Epithelial cell of esophagus (primary cell): ENCODE measurements at regions not wholly inside any gene's neighbourhood (a gene's known extent, or its start where the extent isn't known, plus 50 kb on each side); places are given as distances from the start of the nearest gene placed in this dataset.
A peak's percentile ranks its signal among the peaks of the same experiment; 100 is the strongest.
"Not testable (repeated sequence)": the region's sequence is repeated elsewhere in the genome, so short reads cannot be mapped to it uniquely, and the experiment has no call there.

ENCODE experiments used
- DNase-seq: peaks from one replicate; pipeline ENCODE4 v3.0.0; 2010; ENCODE audit warnings: low read depth
- H3K4me3 ChIP-seq: 2 replicates; pipeline ENCODE4 v1.5.1; 2011; ENCODE audit warnings: mild to moderate bottlenecking, low read length, control low read depth
- TF ChIP-seq, protein P1 (sequence below): IDR thresholded peaks from 2 replicates; pipeline ENCODE4 v1.5.1; 2011; ENCODE audit warnings: low read depth, mild to moderate bottlenecking, low read length, control low read depth, inconsistent platforms; ENCODE audit not compliant: insufficient read depth; ENCODE audit errors: missing control alignments

DNA sequence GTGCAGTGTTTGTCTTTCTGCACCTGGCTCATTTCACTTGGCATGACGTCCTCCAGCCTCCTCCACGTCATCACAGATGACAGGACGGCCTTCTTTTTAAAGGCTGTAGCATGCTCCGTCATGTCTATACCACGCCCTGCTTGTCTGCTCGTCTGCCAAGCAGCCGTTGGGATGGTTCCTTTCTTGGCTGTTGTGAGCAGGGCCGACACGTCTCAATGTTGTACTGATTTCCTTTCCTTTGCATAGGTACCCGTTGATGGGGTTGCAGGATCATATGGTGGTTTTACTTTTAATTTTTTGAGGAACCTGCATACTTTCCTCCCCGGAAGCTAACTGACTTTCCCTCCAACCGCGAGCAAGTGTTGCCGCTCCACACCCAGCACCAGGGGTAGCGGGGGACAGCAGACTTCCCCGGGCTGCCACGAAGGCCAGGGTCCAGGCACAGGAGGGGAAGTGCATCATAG is 212.2 kb upstream of the ZNF469 start:
- peak; percentile 3 for DNase-seq
- TF ChIP-seq, protein P1, sequence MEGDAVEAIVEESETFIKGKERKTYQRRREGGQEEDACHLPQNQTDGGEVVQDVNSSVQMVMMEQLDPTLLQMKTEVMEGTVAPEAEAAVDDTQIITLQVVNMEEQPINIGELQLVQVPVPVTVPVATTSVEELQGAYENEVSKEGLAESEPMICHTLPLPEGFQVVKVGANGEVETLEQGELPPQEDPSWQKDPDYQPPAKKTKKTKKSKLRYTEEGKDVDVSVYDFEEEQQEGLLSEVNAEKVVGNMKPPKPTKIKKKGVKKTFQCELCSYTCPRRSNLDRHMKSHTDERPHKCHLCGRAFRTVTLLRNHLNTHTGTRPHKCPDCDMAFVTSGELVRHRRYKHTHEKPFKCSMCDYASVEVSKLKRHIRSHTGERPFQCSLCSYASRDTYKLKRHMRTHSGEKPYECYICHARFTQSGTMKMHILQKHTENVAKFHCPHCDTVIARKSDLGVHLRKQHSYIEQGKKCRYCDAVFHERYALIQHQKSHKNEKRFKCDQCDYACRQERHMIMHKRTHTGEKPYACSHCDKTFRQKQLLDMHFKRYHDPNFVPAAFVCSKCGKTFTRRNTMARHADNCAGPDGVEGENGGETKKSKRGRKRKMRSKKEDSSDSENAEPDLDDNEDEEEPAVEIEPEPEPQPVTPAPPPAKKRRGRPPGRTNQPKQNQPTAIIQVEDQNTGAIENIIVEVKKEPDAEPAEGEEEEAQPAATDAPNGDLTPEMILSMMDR, result no peak
- no peak overlapping the region for H3K4me3 ChIP-seq

DNA sequence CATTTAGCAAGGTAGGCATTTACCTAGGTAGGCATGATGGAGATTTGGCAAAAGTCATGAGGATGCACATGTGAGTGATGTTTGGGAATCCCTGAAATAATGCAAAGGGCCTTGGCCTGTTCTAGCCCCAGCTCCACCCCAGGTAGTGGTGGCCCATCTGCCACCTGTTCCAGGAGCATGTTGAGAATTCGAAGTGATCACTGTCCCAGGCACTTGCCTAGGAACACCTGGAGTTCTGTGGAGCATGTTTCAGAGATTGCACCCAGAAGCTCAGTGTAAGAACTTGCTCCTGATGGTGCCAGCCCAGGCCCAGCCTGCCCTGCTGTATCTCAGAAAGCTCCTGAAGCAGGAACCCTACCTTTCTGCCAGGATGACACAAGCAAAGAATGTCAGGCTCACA is 211.6 kb upstream of the ZNF469 start:
- not testable (repeated sequence) for H3K4me3 ChIP-seq, DNase-seq

DNA sequence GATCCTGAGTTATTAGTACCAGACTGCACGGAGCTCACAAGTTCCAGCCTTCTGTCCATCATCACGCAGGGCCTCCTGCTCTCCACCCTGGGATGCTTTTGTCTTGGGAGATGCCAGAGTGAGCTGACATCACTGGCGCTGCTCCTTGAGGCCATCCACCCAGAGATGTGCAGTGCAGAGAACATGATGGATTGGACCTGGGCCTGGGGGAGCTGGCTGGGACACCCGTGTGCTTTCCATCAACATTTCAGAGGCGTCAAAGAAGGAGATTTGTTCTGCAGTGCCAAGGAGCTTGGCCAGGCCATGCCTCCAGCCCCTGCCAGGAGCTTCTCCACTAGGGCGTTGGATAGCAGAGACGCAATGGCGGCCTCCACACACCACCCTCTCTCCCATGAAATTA is 206.6 kb upstream of the ZNF469 start:
- H3K4me3 ChIP-seq, DNase-seq: not testable (repeated sequence)

DNA sequence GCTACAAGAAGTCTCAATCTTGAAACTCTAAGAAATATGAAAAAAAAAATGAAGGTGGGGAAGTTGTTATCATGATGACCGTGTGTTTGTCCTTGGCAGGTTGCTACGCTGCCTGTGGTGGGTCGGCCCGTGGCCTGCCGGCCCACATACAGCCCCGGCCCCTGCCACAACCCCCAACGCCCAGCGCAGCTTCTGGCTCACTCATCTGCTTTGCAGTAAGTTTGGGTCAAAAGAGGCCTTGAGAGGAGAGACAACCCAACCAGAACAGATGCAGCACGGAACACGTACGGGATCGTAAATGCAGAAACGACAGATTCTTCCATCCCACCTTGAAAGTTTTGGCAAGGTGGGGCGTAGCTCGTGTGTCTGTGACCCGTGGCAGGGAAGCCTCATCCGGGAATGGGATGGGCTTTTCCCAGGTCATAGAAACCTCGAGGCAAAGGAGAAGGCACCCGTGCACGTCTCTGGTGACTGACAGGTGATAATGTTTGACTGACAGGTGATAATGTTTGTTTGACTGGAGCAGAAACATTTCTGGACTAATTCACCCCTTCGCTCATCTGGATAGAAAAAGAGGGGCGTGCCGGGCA is 206.1 kb upstream of the ZNF469 start:
- DNase-seq, result not testable (repeated sequence)

DNA sequence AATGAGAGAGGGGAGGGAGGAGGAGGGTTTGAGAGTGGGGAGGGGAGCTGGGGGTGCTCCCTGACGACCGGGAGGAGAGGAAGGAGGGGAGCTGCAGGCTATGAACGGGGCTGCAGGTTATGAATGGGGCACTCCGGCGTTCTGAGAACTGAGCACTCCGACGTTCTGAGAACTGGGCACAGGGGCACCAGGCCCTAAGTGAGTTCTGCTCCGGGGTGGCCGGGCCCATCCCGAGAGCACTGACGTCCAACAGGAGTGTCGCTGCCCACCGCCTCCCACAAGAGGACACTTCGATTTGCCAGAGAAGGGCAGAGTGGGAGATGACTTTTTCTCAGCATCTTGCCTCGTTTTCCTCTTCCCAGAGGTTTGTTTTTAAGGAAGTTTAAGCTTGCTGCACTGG is 204.5 kb upstream of the ZNF469 start:
- not testable (repeated sequence) for H3K4me3 ChIP-seq, DNase-seq

More for the DNA sequence above, 206.1 kb upstream of the ZNF469 start:
- not testable (repeated sequence) for H3K4me3 ChIP-seq

DNA sequence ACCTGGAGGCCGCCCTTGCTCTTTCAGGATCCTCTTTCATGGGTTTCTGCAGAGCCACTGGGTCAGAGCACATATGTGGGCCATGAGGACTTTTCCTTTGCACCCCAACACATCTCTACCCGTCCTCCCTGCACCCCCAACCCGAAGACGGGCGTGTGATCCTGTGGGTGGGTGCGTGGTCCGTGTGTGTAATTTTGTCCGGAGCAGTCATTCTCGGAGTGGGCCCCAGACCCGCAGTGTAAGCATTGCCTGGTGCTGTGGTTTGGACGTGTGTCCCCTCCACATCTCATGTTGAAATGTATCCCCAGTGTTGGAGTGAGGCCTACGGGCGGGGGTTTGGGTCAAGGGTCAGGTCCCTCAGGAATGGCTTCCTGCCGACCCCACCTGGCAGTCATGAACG is 203.9 kb upstream of the ZNF469 start:
- DNase-seq, result not testable (repeated sequence)

DNA sequence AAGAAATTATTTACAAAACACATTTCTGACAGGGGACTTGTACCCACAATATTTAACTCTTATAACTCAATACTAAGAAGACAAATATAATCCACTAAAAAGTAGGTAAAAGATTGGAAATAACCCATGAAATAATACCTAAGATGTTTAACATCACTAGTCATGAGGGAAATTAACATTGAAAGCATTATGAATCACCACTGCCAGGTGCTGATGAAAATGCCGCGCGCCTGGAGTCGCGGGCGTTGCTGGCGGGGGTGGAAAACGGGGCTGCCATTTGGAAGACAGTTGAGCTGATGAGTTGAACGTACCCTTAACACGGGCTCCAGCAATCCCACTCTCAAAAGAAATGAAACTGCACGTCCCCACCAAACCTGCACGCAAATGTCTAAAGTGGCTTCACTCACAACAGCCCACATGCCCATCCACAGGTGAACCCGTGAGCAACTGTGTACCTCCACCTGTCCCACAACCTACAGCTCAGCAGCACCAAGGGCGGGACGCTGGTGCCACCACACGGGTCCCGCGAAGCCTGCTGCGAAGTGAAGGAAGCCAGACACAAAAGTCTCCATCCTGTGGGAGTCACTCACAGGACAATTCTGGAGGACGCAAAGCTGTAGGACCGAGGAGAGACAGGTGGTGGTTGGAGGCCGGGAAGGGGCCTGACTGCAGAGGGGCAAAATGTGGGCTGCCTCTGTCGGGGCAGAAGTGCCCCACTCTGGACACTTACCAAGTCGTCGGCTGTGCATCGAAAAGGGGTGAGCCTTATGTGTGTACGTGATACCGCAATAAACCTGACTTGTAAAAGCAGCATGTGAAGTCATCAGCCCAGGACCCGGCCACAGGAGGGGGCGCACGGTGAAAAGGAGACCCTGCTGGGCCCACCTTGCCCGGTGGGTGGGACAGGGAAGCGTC is 199.5 kb upstream of the ZNF469 start:
- not testable (repeated sequence) for H3K4me3 ChIP-seq, DNase-seq

More for the DNA sequence above, 203.9 kb upstream of the ZNF469 start:
- not testable (repeated sequence) for H3K4me3 ChIP-seq

DNA sequence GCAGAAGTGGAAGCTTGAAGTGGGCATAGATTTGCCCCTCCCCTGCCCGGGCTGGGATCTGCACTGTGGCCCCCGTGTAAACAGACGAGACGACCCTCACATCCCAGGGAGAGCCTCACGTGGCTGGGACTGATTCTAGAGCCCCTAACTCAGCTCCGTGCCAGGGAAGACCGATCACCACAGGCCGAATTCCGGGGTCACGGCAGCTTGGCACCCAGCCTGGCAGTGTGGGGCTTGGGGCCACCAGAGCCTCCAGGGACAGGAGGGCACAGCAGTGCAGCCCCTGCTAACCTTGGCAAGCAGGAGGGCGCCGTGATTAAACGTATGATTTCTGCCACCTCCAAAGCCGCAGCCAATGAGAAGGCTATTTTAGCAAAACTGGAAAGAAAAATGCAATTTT is 198.7 kb upstream of the ZNF469 start:
- H3K4me3 ChIP-seq, DNase-seq: not testable (repeated sequence)

DNA sequence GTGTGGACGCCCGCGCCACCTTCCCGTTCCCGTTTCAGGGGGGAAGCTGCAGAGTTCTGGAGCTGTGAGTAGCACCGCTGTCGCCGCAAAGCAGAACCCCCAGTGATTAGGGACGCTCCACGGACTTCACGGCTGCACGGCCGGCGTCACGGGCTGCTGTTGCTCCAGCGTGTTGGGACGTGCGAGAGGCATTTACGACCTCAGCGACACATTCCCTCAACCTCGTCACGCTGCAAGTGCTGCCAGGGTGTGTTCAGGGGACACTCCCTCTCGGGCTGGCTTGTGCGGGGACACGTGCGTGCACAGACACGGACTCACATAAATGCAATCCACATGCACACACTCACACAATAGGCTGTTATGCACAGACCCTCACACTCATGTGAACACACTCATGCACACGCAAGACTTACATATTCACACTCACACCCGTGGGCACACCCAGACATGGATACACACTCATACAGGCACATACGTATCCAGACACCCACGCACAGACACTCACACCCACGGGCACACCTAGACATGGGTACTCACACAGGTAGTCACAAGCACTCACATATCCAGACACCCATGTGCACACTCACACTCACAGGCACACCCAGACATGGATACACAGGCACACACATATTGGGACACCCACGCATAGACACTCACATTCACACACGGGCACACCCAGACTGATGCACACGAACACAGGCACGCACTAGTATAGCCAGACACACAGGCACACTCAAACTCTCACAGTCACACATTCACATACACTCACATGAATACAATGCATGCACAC is 198.0 kb upstream of the ZNF469 start:
- not testable (repeated sequence) for H3K4me3 ChIP-seq, DNase-seq

DNA sequence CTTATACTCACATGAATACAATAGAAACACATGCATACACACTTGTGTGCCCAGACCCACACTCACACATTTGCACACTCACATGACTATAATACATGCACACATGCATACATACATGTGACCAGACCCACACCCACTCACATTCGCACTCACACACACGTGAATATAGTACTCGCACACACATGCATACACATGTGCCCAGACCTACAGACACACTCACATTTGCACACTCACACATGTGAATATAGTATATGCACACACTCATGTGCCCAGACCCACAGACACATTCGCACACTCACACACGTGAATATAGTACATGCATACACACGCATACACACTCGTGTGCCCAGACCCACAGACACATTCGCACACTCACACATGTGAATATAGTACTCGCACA is 197.4 kb upstream of the ZNF469 start:
- H3K4me3 ChIP-seq, result not testable (repeated sequence)

DNA sequence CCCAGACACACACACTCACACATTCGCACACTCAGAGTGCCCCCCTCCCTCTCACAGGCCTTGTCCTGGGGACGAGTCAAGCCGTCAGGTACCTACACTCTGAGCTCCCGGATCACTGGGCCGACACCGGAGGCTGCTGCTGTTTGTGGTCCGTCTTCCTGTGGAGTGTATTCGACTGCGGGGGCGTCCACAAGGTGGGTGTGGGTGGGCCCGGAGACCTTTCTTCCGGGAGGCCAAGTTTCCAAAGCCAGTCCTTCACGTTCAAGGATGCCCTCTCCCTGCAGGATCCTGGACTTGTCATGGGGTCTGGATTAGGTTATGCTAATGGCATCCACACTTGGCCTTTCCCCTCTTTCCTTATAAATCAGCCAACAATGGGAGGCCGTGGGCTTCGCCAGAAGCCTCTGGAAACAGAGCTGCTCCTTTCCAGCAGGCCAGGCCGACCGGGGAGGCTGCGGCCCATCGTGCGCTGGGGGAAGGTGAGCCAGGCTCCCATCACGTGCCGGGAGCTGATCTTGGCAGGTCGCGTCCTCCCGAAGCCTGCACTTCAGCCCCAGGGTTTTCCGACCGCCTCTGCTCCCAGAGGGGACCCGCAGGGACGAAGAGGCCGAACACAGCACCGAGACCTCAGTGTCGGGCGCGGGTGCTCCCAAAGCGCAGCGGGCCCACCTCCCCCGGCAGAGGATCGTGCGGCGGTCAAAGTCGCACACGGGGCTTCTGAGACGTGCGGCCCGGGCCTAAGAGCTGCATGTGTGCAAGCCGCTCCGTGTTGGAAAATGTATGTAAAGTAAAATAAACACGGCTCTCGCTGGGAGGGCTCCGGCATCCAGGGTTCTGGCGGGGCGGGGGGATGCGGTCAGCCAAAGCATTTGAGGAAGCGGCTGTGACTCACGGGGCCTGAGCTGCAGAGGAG is 196.5 kb upstream of the ZNF469 start:
- H3K4me3 ChIP-seq, DNase-seq: not testable (repeated sequence)

More for the DNA sequence above, 197.4 kb upstream of the ZNF469 start:
- DNase-seq, result not testable (repeated sequence)

DNA sequence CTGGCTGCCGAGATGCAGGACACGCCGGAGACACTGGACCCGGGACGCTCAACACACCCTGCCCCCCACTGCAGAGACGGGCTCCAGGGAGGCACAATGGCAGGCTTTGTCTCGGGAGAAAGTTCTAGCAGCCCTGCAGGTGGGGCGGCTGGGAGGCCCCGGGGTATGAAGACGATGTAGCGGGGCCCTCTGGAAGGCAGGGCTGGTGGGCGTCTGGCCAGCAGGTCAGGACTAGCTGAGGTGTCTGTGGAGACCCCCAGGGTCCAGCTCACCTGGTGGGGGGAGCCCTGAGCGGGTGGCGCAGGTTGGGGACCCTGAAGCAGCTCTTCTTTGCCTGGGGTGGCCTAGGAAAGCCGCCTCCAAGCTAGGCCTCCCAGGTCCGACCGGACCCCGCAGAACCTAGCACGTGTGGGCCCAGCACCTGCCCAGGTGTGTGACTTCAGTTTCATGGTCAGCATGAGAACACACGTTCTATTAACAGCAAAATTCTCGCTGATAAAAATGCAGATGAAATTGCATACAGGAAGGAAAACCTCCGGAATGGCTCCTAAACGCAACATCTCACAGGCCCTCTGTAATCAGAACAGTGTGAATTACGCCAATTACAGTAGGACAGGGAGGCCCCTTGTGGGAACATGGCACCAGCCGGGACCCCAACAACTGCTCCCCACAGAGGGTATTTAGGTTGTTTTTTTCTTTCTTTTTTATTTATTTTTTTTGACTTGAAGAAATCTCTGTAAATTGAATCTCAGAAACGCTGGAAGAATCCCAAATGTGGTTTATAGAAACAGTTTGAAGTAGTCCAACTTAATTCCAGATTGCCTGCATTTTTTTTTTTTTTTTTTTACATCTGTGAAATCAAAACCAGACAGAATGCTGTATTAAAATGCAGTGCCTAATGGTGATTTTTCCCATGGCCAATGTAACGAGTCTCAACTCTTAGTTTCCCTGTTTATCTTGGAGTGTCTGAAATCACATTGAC is 195.6 kb upstream of the ZNF469 start:
- not testable (repeated sequence) for H3K4me3 ChIP-seq, DNase-seq

DNA sequence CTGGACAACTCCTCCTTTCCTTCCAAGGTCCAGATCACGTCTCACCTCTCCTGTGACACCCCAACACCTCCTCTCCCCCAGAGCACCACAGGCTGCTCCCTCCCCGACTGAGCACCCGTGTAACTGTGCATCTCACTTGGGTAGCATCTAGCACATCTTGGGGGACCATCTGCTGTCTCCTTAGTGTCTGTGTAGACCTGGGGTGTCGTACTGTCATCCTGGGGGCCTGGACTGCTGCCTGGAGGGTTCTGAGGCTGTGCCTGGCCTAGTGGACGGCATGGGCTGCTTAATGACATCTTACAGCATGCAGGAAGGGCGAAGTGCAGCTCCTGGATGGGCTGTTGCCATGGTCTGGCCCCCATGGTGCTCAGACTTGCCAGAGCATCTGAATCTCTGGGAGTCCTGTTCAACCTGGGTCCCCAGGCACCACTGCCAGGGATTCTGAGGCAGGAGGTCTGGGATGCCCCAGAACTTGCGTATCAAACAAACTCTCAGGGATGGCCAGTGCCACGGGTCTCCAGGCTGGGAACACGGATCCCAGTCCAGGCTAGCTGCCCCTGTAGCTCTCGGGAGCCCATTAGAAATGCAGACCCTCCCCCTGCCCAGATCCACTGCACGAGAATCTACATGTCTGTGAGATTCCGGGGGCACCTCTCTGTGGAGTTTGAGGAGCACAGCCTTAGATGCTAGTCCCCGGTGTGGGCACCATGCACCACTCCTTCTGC is 194.4 kb upstream of the ZNF469 start:
- H3K4me3 ChIP-seq, DNase-seq: not testable (repeated sequence)

DNA sequence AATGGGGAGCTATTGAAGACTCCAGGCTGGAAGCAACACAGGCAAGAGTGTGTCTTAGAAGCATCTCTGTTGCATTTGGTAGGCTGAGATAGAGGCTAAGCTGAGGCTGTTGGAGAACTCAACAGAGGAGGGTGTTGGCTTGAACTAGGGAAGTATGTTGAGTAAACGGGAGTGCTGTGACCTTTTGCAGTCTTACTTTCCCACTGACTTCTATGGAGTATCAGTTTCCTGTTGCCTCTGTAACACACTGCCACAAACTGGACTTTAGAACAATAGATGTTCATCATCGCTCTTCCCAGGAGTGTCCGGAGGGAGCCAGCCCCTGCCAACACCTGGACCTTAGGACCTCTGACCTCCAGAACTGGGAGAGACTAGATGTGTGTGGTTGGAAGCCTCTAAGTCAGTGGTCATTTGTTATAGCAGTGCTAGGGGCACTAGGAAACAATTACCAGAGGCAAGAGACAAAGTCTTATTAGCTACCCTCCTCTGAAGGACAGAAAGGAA is 192.1 kb upstream of the ZNF469 start:
- H3K4me3 ChIP-seq, DNase-seq: not testable (repeated sequence)

DNA sequence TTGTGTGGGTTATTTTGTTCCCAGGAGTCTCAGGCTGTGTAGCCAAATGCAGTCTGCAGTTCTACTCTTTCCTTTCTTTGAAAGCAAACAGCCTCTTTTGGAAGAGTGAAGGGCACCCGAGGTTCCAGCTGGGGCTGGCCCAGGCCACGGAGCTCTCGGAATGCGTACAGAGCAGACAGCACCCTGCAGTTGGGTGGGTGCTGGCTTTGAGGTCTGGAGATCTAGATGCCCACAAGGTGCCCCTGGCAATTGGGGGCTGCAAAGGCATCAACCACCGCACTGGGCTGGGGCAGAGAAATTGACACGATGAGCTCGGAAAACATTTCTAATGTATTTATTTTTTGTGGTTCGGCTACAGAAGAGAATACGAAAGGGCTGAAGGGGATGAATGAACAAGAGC is 191.6 kb upstream of the ZNF469 start:
- not testable (repeated sequence) for H3K4me3 ChIP-seq, DNase-seq
